Activated B cell treated with CpG ODN at 0.5 μM for 24 hours (primary cell): ENCODE measurements at regions not wholly inside any gene's neighbourhood (a gene's known extent, or its start where the extent isn't known, plus 50 kb on each side); places are given as distances from the start of the nearest gene placed in this dataset.

ENCODE experiments used
- ATAC-seq: fragments of 200-7000 bp; cut with Tn5 transposase; one replicate; pipeline ENCODE4 v1.10.0; 2021; ENCODE audit warnings: low read depth, mild to moderate bottlenecking, moderate library complexity
- CTCF ChIA-PET: fragments of 350-600 bp; sonication (Branson Sonifier 250); formaldehyde crosslinking; loops from one replicate; lab custom pipeline; 2021; ENCODE audit warnings: antibody characterized with exemption; lab: Charles Lee
- POLR2A ChIA-PET: fragments of 350-600 bp; sonication (Branson Sonifier 250); formaldehyde crosslinking; loops from one replicate; lab custom pipeline; 2021; ENCODE audit warnings: antibody characterized with exemption; lab: Charles Lee
- DNase-seq: peaks from one replicate; pipeline ENCODE4 v3.0.0; 2022
- H3K27ac Mint-ChIP-seq: one replicate; pipeline ENCODE4 v1.8.0; 2020; ENCODE audit warnings: mixed read lengths
- H3K27me3 Mint-ChIP-seq: one replicate; pipeline ENCODE4 v1.8.0; 2021; ENCODE audit warnings: mixed read lengths
- H3K36me3 Mint-ChIP-seq: one replicate; pipeline ENCODE4 v1.8.0; 2021; ENCODE audit warnings: low read depth, mixed read lengths
- H3K4me1 Mint-ChIP-seq: one replicate; pipeline ENCODE4 v1.8.0; 2021; ENCODE audit warnings: mixed read lengths
- H3K4me3 Mint-ChIP-seq: one replicate; pipeline ENCODE4 v1.8.0; 2020; ENCODE audit warnings: mild to moderate bottlenecking, mixed read lengths
- H3K9me3 Mint-ChIP-seq: one replicate; pipeline ENCODE4 v1.8.0; 2020; ENCODE audit warnings: mixed read lengths
- CTCF ChIP-seq: fragments of 200-600 bp; IDR thresholded peaks from one replicate; pipeline ENCODE4 v1.8.0; 2022; ENCODE audit warnings: antibody characterized with exemption, mild to moderate bottlenecking
- intact Hi-C: fragments of 100-400 bp; cut with micrococcal nuclease; formaldehyde crosslinking; loops from one replicate; pipeline ENCODE4 v1.15.1; 2024

DNA sequence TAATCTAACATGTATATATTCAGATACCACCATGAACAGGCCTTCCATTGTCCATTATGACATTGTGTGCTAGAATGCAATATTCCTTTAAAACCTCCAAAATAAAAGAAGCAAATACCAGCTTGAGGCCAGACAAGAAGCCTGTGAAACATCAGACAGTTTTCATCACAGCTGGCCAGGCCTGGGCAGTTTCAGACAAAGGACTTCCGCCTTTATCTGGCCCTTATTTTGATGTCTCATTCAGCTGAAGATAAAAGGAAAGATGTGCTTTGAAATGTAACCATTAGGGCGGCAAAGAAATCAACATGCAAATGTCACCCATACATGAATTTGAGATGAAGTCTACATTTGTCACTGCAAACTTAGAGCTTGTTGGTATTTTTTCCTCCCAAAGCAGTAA, 737.5 kb downstream of the KCNJ2 start:
- ChIA-PET CTCF (no interaction called here), POLR2A (no interaction called here)
- DNase-seq (no peak), ATAC-seq (no peak)
- no peak overlapping the region for H3K4me3 Mint-ChIP-seq
- peaks cover 2% of the 10 kb centered on the region for H3K9me3 Mint-ChIP-seq
- no peaks in the 10 kb centered on the region for H3K27me3 Mint-ChIP-seq
- TF ChIP-seq CTCF = no peak
- no peaks in the 10 kb centered on the region for H3K36me3 Mint-ChIP-seq
- no peak overlapping the region for H3K27ac Mint-ChIP-seq
- H3K4me1 Mint-ChIP-seq = no peaks in the 10 kb centered on the region
- intact Hi-C loops = no loop called here

GRCh38 chr17:70912716-70913485, 743.6 kb downstream of the KCNJ2 start:
- DNase-seq (no peak), ATAC-seq (no peak)
- no peak overlapping the region for H3K27ac Mint-ChIP-seq
- ChIA-PET CTCF (no interaction called here), POLR2A (no interaction called here)
- H3K4me3 Mint-ChIP-seq = no peak overlapping the region
- no peaks in the 10 kb centered on the region for H3K4me1 Mint-ChIP-seq
- H3K27me3 Mint-ChIP-seq = no peaks in the 10 kb centered on the region
- intact Hi-C loops = no loop called here
- no peak for TF ChIP-seq CTCF
- H3K36me3 Mint-ChIP-seq = no peaks in the 10 kb centered on the region
- peaks cover 8% of the 10 kb centered on the region for H3K9me3 Mint-ChIP-seq

DNA sequence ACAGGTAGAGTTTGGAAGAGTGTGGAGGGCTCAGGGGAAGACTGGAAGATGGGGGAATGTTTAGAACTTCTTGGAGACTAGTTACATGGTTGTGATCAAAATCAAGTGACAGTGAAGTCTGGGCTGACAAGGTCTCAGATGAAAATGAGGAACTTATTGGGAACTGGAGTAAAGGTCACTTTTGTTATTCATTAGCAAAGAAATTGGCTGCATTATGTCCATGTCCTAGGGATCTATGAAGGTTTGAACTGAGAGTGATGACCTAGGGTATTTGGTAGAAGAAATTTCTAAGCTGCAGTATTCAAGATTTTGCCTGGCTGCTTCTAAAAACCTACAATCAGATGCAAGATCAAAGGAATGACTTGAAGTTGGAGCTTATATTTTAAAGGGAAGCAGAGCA, 747.1 kb downstream of the KCNJ2 start:
- no peaks in the 10 kb centered on the region for H3K4me1 Mint-ChIP-seq
- POLR2A ChIA-PET = no interaction called here
- intact Hi-C loops = no loop called here
- peaks cover 14% of the 10 kb centered on the region for H3K9me3 Mint-ChIP-seq
- CTCF ChIA-PET = no interaction called here
- ATAC-seq = no peak
- no peaks in the 10 kb centered on the region for H3K27me3 Mint-ChIP-seq
- H3K4me3 Mint-ChIP-seq = no peak overlapping the region
- H3K27ac Mint-ChIP-seq = no peak overlapping the region
- H3K36me3 Mint-ChIP-seq = no peaks in the 10 kb centered on the region
- DNase-seq = no peak
- no peak for TF ChIP-seq CTCF

GRCh38 chr17:70919241-70919640, 749.9 kb downstream of the KCNJ2 start:
- ChIA-PET CTCF (no interaction called here), POLR2A (no interaction called here)
- no peaks in the 10 kb centered on the region for H3K27me3 Mint-ChIP-seq
- no peak overlapping the region for H3K27ac Mint-ChIP-seq
- no peaks in the 10 kb centered on the region for H3K36me3 Mint-ChIP-seq
- ATAC-seq (no peak), DNase-seq (no peak)
- peaks cover 12% of the 10 kb centered on the region for H3K9me3 Mint-ChIP-seq
- no peaks in the 10 kb centered on the region for H3K4me1 Mint-ChIP-seq
- no peak overlapping the region for H3K4me3 Mint-ChIP-seq
- no peak for TF ChIP-seq CTCF
- intact Hi-C loops = no loop called here

DNA sequence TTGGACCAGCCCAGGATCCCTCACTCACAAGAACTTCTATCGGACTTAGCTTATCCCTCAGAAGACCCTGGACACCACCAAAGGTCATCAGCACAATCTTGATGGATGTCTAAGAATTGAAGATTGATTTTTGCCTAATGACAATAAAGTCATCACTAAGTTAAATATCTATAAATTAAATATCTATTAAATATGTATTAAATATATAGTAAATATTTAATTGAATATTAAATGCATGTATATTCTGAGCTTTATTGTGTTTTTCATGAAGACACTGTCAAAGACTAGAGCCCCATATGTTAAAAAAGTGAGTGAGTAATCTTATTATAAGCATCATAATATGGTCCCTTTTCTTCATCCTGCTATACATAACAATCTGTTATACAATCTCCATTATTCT, 751.1 kb downstream of the KCNJ2 start:
- DNase-seq (no peak), ATAC-seq (no peak)
- Mint-ChIP-seq H3K27ac (no peak overlapping the region), H3K4me1 (no peaks in the 10 kb centered on the region), H3K27me3 (no peaks in the 10 kb centered on the region), H3K4me3 (no peak overlapping the region), H3K9me3 (peaks cover 10% of the 10 kb centered on the region), H3K36me3 (no peaks in the 10 kb centered on the region)
- intact Hi-C loops = no loop called here
- TF ChIP-seq CTCF = no peak
- ChIA-PET POLR2A (no interaction called here), CTCF (no interaction called here)
